GM19395 (cell line): ENCODE measurements at regions not wholly inside any gene's neighbourhood (a gene's known extent, or its start where the extent isn't known, plus 50 kb on each side); places are given as distances from the start of the nearest gene placed in this dataset.
A peak's percentile ranks its signal among the peaks of the same experiment; 100 is the strongest.
"Not testable (repeated sequence)": the region's sequence is repeated elsewhere in the genome, so short reads cannot be mapped to it uniquely, and the experiment has no call there.

Experiments
- ATAC-seq: cut with Tn5 transposase; IDR thresholded peaks from one replicate; pipeline ENCODE4 v1.9.1; 2021; ENCODE audit warnings: mild to moderate bottlenecking, moderate library complexity; ENCODE audit not compliant: unreplicated experiment

- no peak for ATAC-seq
Observed at GRCh38 chr9:88831713-88832407, 159.4 kb upstream of the S1PR3 start.

GRCh38 chr9:88833946-88834345 lies 157.3 kb upstream of the S1PR3 start:
- ATAC-seq: no peak

GRCh38 chr9:88835038-88835466 lies 156.2 kb upstream of the S1PR3 start:
- peak; percentile 90 for ATAC-seq

GRCh38 chr9:88835772-88836171 lies 155.5 kb upstream of the S1PR3 start:
- ATAC-seq: no peak

- no peak for ATAC-seq
Observed at GRCh38 chr9:88837731-88838130, 153.5 kb upstream of the S1PR3 start.

GRCh38 chr9:88849878-88850277 lies 141.4 kb upstream of the S1PR3 start:
- ATAC-seq: not testable (repeated sequence)

- ATAC-seq: no peak
Observed at GRCh38 chr9:88852794-88853193, 138.5 kb upstream of the S1PR3 start.

GRCh38 chr9:88870627-88871026 lies 120.6 kb upstream of the S1PR3 start:
- no peak for ATAC-seq

- ATAC-seq: no peak
Observed at GRCh38 chr9:88871669-88872068, 119.6 kb upstream of the S1PR3 start.

- no peak for ATAC-seq
Observed at GRCh38 chr9:88872192-88872946, 118.9 kb upstream of the S1PR3 start.

GRCh38 chr9:88873635-88874034 lies 117.6 kb upstream of the S1PR3 start:
- no peak for ATAC-seq

- no peak for ATAC-seq
Observed at GRCh38 chr9:88874391-88874790, 116.9 kb upstream of the S1PR3 start.

GRCh38 chr9:88875400-88876120 lies 115.7 kb upstream of the S1PR3 start:
- no peak for ATAC-seq

GRCh38 chr9:88880199-88880598 lies 111.1 kb upstream of the S1PR3 start:
- no peak for ATAC-seq

GRCh38 chr9:88884291-88884690 lies 107.0 kb upstream of the S1PR3 start:
- ATAC-seq: not testable (repeated sequence)

GRCh38 chr9:88886762-88887161 lies 104.5 kb upstream of the S1PR3 start:
- ATAC-seq: not testable (repeated sequence)

GRCh38 chr9:88889386-88889785 lies 101.9 kb upstream of the S1PR3 start:
- no peak for ATAC-seq

GRCh38 chr9:88890546-88890945 lies 100.7 kb upstream of the S1PR3 start:
- no peak for ATAC-seq

GRCh38 chr9:88891040-88891439 lies 100.2 kb upstream of the S1PR3 start:
- no peak for ATAC-seq

- no peak for ATAC-seq
Observed at GRCh38 chr9:88892724-88893123, 98.5 kb upstream of the S1PR3 start.

- ATAC-seq: no peak
Observed at GRCh38 chr9:88897081-88897480, 94.2 kb upstream of the S1PR3 start.
